A549 (cell line): ENCODE measurements at regions not wholly inside any gene's neighbourhood (a gene's known extent, or its start where the extent isn't known, plus 50 kb on each side); places are given as distances from the start of the nearest gene placed in this dataset.

Source experiments
- BHLHE40 ChIP-seq: IDR thresholded peaks from 2 replicates; pipeline ENCODE4 v1.6.1; 2012; ENCODE audit warnings: low read depth, low read length, inconsistent platforms
- CEBPB ChIP-seq, 2 experiments: fragments of >200 bp in 1 of 2; sonication (Bioruptor Twin) in 1 of 2; formaldehyde crosslinking in 1 of 2; IDR thresholded peaks; 2 replicates each; pipeline ENCODE4 v1.6.1; 2012 to 2016
- CTCF ChIP-seq: fragments of >200 bp; sonication (Bioruptor Twin); formaldehyde crosslinking; IDR thresholded peaks from 3 replicates; pipeline ENCODE4 v1.5.1; 2016
- KDM1A ChIP-seq: fragments of 200-600 bp; sonication (generic); IDR thresholded peaks from 2 replicates; pipeline ENCODE4 v1.6.1; 2016; ENCODE audit warnings: low read depth, mild to moderate bottlenecking
- KDM5A ChIP-seq: fragments of 200-600 bp; sonication (generic); IDR thresholded peaks from 2 replicates; pipeline ENCODE4 v1.6.1; 2016; ENCODE audit warnings: antibody characterized with exemption, mild to moderate bottlenecking
- MAFK ChIP-seq: fragments of 450-650 bp; IDR thresholded peaks from 2 replicates; pipeline ENCODE4 v1.6.1; 2014; ENCODE audit not compliant: partially characterized antibody
- PHF8 ChIP-seq: fragments of 200-600 bp; sonication (generic); IDR thresholded peaks from 2 replicates; pipeline ENCODE4 v1.6.1; 2016; ENCODE audit warnings: low read depth, mild to moderate bottlenecking, antibody characterized with exemption, moderate library complexity, borderline replicate concordance
- POLR2A ChIP-seq: IDR thresholded peaks from 2 replicates; pipeline ENCODE4 v1.6.1; 2012; ENCODE audit warnings: mild to moderate bottlenecking, low read length
- POLR2AphosphoS2 ChIP-seq: conservative IDR thresholded peaks from 2 replicates; pipeline ENCODE4 v1.6.1; 2012; ENCODE audit warnings: low read length, improper control_type of control experiment, inconsistent platforms
- REST ChIP-seq: fragments of 200-600 bp; sonication (generic); IDR thresholded peaks from 2 replicates; pipeline ENCODE4 v1.6.1; 2016; ENCODE audit warnings: antibody characterized with exemption, mild to moderate bottlenecking, moderate library complexity
- TF ChIP-seq, protein P1 (sequence below): fragments of 150-350 bp; IDR thresholded peaks from 2 replicates; pipeline ENCODE4 v1.6.1; 2014; ENCODE audit warnings: low read depth, mild to moderate bottlenecking, low read length

- TF ChIP-seq KDM5A, result no peak
- no peak for TF ChIP-seq REST
- TF ChIP-seq POLR2A, result no peak
- TF ChIP-seq, protein P1, sequence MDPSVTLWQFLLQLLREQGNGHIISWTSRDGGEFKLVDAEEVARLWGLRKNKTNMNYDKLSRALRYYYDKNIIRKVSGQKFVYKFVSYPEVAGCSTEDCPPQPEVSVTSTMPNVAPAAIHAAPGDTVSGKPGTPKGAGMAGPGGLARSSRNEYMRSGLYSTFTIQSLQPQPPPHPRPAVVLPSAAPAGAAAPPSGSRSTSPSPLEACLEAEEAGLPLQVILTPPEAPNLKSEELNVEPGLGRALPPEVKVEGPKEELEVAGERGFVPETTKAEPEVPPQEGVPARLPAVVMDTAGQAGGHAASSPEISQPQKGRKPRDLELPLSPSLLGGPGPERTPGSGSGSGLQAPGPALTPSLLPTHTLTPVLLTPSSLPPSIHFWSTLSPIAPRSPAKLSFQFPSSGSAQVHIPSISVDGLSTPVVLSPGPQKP, result no peak
- peak; percentile 46 for TF ChIP-seq CTCF
- no peak for TF ChIP-seq BHLHE40
- no peak for TF ChIP-seq PHF8
- TF ChIP-seq POLR2AphosphoS2, result no peak
- no peak for TF ChIP-seq MAFK
- no peak for TF ChIP-seq KDM1A
- no peak for TF ChIP-seq CEBPB (IDR thresholded peaks at IDR 0.05)
Measured at GRCh38 chr11:90476442-90477007, 253.7 kb upstream of the CHORDC1 start.
